ENCODE measurements at regions not wholly inside any gene's neighbourhood (a gene's known extent, or its start where the extent isn't known, plus 50 kb on each side); places are given as distances from the start of the nearest gene placed in this dataset.
"Not testable (repeated sequence)": the region's sequence is repeated elsewhere in the genome, so short reads cannot be mapped to it uniquely, and the experiment has no call there.

GRCh38 chr3:105149197-105149596 lies 217.5 kb upstream of the ALCAM start:
- DNase-seq, result not testable (repeated sequence)

- no peak for DNase-seq
Observed at GRCh38 chr3:105152987-105153386, 213.7 kb upstream of the ALCAM start.

- DNase-seq, result no peak
Observed at GRCh38 chr3:105154692-105155091, 212.0 kb upstream of the ALCAM start.

- DNase-seq, result no peak
Observed at GRCh38 chr3:105157067-105157765, 209.5 kb upstream of the ALCAM start.

GRCh38 chr3:105157766-105158085 lies 209.0 kb upstream of the ALCAM start:
- DNase-seq, result no peak

GRCh38 chr3:105158286-105158685 lies 208.4 kb upstream of the ALCAM start:
- DNase-seq, result no peak

- DNase-seq, result no peak
Observed at GRCh38 chr3:105162448-105162847, 204.3 kb upstream of the ALCAM start.

GRCh38 chr3:105166893-105167292 lies 199.8 kb upstream of the ALCAM start:
- DNase-seq, result no peak

- DNase-seq, result no peak
Observed at GRCh38 chr3:105170423-105170822, 196.3 kb upstream of the ALCAM start.

GRCh38 chr3:105174017-105174615 lies 192.6 kb upstream of the ALCAM start:
- no peak for DNase-seq

GRCh38 chr3:105177576-105177975 lies 189.1 kb upstream of the ALCAM start:
- no peak for DNase-seq

- DNase-seq, result no peak
Observed at GRCh38 chr3:105187344-105187743, 179.4 kb upstream of the ALCAM start.

GRCh38 chr3:105195260-105195659 lies 171.4 kb upstream of the ALCAM start:
- no peak for DNase-seq

GRCh38 chr3:105197863-105198262 lies 168.8 kb upstream of the ALCAM start:
- no peak for DNase-seq

GRCh38 chr3:105199217-105199616 lies 167.5 kb upstream of the ALCAM start:
- DNase-seq, result no peak

GRCh38 chr3:105210141-105210540 lies 156.6 kb upstream of the ALCAM start:
- DNase-seq, result no peak

- DNase-seq, result no peak
Observed at GRCh38 chr3:105214590-105214989, 152.1 kb upstream of the ALCAM start.

- no peak for DNase-seq
Observed at GRCh38 chr3:105222568-105223093, 144.1 kb upstream of the ALCAM start.

GRCh38 chr3:105223815-105224214 lies 142.9 kb upstream of the ALCAM start:
- DNase-seq, result no peak

GRCh38 chr3:105228696-105229095 lies 138.0 kb upstream of the ALCAM start:
- no peak for DNase-seq

- no peak for DNase-seq
Observed at GRCh38 chr3:105232553-105232952, 134.2 kb upstream of the ALCAM start.

- DNase-seq, result no peak
Observed at GRCh38 chr3:105233010-105233409, 133.7 kb upstream of the ALCAM start.

- no peak for DNase-seq
Observed at GRCh38 chr3:105235221-105235620, 131.5 kb upstream of the ALCAM start.

GRCh38 chr3:105235785-105236184 lies 130.9 kb upstream of the ALCAM start:
- DNase-seq, result no peak
